Adrenal gland (tissue), 9 donors: ENCODE measurements at regions not wholly inside any gene's neighbourhood (a gene's known extent, or its start where the extent isn't known, plus 50 kb on each side); places are given as distances from the start of the nearest gene placed in this dataset.

ENCODE experiments used
- DNase-seq, 7 donors: peaks; one replicate each; pipeline ENCODE4 v3.0.0-alpha.2; 2019 to 2020
- H3K27ac ChIP-seq, 5 donors: fragments of 200-600 bp; sonication (generic) in 4 of 5; 1 replicate in 3 of 5; 2 replicates in 2 of 5; pipeline versions ENCODE4 v1.5.1 to v1.8.0; 2016 to 2020; ENCODE audit warnings: mild to moderate bottlenecking in 1 of 5
- H3K27me3 ChIP-seq: fragments of 200-600 bp; 2 replicates; pipeline ENCODE4 v1.8.0; 2021
- H3K36me3 ChIP-seq, 2 donors: fragments of 200-600 bp; replicated peaks in 1 of 2; 1 replicate in 1 of 2; 2 replicates in 1 of 2; pipeline versions ENCODE4 v1.5.1 to v1.8.0; 2018 to 2022
- H3K4me1 ChIP-seq, 2 donors: fragments of 200-600 bp; replicated peaks in 1 of 2; 1 replicate in 1 of 2; 2 replicates in 1 of 2; pipeline versions ENCODE4 v1.5.1 to v1.8.0; 2018 to 2021
- H3K4me3 ChIP-seq, 4 donors: fragments of 200-600 bp; sonication (generic) in 3 of 4; one replicate each; pipeline ENCODE4 v1.5.1; 2016 to 2018
- H3K9me3 ChIP-seq, 3 donors: fragments of 200-600 bp; sonication (generic) in 1 of 3; replicated peaks in 1 of 3; 1 replicate in 2 of 3; 2 replicates in 1 of 3; pipeline versions ENCODE4 v1.5.1 to v1.8.0; 2016 to 2021
- CTCF ChIP-seq, 6 experiments: fragments of 450-650 bp in 4 of 6; fragments of 200-600 bp in 2 of 6; sonication (generic) in 1 of 6; IDR thresholded peaks; 1 replicate in 5 of 6; 2 replicates in 1 of 6; pipeline versions ENCODE4 v1.5.1 to v1.8.0; 2016 to 2021; ENCODE audit warnings: antibody characterized with exemption in 6 of 6, mild to moderate bottlenecking in 2 of 6, moderate library complexity in 1 of 6
- POLR2A ChIP-seq, 2 donors: fragments of 450-650 bp; IDR thresholded peaks; one replicate each; pipeline ENCODE4 v1.6.1; 2017; ENCODE audit warnings: antibody characterized with exemption in 2 of 2, mild to moderate bottlenecking in 2 of 2, moderate library complexity in 1 of 2
- WGBS, 4 donors: extraction: QIAGEN DNeasy Blood & Tissue Kit in 2 of 4; methylation state at CpG; one replicate each; pipeline versions ENCODE4 v1.1.5 to v1.1.7; 2013 to 2017; 5-methylcytosine and 5-hydroxymethylcytosine counted together
- intact Hi-C, 2 donors: fragments of 100-400 bp; cut with DNase I; formaldehyde crosslinking; loops; one replicate each; pipeline versions ENCODE4 v1.14.1 to v1.15.0; 2022 to 2023
- donor health status: healthy with polysubstance abuse.
- donor health status: Bipolar disorder and iron deficiency.
- donor health status: DM: yes; HTN: yes; CAD: no.
- donor health status: DM: no; HTN: no; CAD: no.
- donor health status: DM: no; HTN: no; CAD: no.

GRCh38 chrX:45697591-45697990 lies 496.9 kb upstream of the DIPK2B start:
- no peaks in the 10 kb centered on the region for H3K9me3 ChIP-seq
- no peak overlapping the region for H3K27ac ChIP-seq
- H3K4me3 ChIP-seq: no peak overlapping the region
- no peaks in the 10 kb centered on the region for H3K36me3 ChIP-seq
- intact Hi-C loops: no loop called here
- TF ChIP-seq CTCF (IDR thresholded peaks at IDR 0.05) (no peak), POLR2A (IDR thresholded peaks at IDR 0.05) (no peak)
- 54 to 61% (median 55%) methylated on average over 7 of the region's 7 CpGs for WGBS, 4 donors
- H3K4me1 ChIP-seq: no peaks in the 10 kb centered on the region
- no peak for DNase-seq
- peaks cover 5% of the 10 kb centered on the region for H3K27me3 ChIP-seq

GRCh38 chrX:45696736-45697135 lies 496.1 kb upstream of the DIPK2B start:
- Histone ChIP-seq H3K27me3 (peaks cover 5% of the 10 kb centered on the region), H3K9me3 (no peaks in the 10 kb centered on the region), H3K36me3 (no peaks in the 10 kb centered on the region), H3K4me3 (no peak overlapping the region), H3K4me1 (no peaks in the 10 kb centered on the region), H3K27ac (no peak overlapping the region)
- TF ChIP-seq CTCF (IDR thresholded peaks at IDR 0.05) (no peak), POLR2A (IDR thresholded peaks at IDR 0.05) (no peak)
- WGBS, 4 donors: 63 to 83% (median 78%) methylated on average over 2 of the region's 2 CpGs
- DNase-seq: no peak
- intact Hi-C loops: no loop called here

GRCh38 chrX:45689971-45690370 lies 489.3 kb upstream of the DIPK2B start:
- Histone ChIP-seq H3K9me3 (no peaks in the 10 kb centered on the region), H3K27me3 (peaks cover 13% of the 10 kb centered on the region), H3K27ac (no peak overlapping the region), H3K36me3 (no peaks in the 10 kb centered on the region), H3K4me1 (no peaks in the 10 kb centered on the region), H3K4me3 (no peak overlapping the region)
- intact Hi-C loops: no loop called here
- WGBS, 4 donors: 44 to 70% (median 60%) methylated on average over 1 of the region's 1 CpG
- TF ChIP-seq CTCF (IDR thresholded peaks at IDR 0.05): no peak
- DNase-seq: no peak

GRCh38 chrX:45683914-45684313 lies 483.2 kb upstream of the DIPK2B start:
- Histone ChIP-seq H3K27me3 (no peaks in the 10 kb centered on the region), H3K4me1 (no peaks in the 10 kb centered on the region), H3K36me3 (no peaks in the 10 kb centered on the region), H3K9me3 (no peaks in the 10 kb centered on the region), H3K4me3 (no peak overlapping the region), H3K27ac (no peak overlapping the region)
- intact Hi-C loops: no loop called here
- TF ChIP-seq POLR2A (IDR thresholded peaks at IDR 0.05) (no peak), CTCF (IDR thresholded peaks at IDR 0.05) (no peak)
- 11 to 60% (median 46%) methylated on average over 1 of the region's 1 CpG for WGBS, 4 donors
- no peak for DNase-seq
